Activated T-cell treated with anti-CD3 and anti-CD28 coated beads for 48 hours (primary cell): ENCODE measurements at regions not wholly inside any gene's neighbourhood (a gene's known extent, or its start where the extent isn't known, plus 50 kb on each side); places are given as distances from the start of the nearest gene placed in this dataset.
"Not testable (repeated sequence)": the region's sequence is repeated elsewhere in the genome, so short reads cannot be mapped to it uniquely, and the experiment has no call there.

Experiments
- DNase-seq: peaks from one replicate; pipeline ENCODE4 v3.0.0-alpha.2; 2020; ENCODE audit warnings: low read depth

DNA sequence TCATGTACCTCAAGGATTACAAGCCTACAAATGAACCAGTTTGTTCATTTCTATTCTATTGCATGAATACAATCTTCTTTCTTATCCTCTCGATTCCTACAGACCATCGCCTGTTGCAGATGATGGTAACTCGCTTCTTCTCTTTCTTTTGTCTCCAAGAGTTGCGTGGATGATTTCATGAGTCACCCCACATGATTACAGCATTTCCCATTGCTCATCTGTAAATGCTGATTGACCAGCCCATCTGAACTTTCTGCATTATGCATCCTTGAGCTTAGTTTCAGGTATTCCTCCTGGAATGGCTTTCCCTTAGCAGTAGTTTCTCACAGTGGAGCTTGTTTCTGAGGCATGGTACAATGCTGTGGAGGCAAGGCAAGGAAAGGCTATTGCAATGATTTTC lies 109.6 kb upstream of the TOPAZ1 start:
- DNase-seq: no peak

DNA sequence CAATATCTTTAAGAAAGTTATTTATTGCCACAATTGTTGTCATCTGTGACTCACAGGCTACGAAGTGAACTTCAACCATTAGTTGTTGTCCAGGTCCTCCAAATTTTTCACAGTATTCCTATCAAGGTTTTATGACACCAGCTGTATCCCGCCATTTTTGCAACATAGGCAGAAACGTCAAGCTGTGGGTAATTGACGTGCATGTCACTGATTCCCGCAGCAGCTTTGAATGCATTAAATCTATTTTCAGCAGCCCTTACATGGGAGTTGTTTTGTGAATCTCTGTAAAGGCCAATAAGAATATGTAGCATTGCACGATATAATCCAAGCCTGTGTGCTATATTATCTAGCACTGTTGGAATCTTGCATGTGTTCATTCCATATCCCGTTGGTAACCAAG lies 109.1 kb upstream of the TOPAZ1 start:
- no peak for DNase-seq

DNA sequence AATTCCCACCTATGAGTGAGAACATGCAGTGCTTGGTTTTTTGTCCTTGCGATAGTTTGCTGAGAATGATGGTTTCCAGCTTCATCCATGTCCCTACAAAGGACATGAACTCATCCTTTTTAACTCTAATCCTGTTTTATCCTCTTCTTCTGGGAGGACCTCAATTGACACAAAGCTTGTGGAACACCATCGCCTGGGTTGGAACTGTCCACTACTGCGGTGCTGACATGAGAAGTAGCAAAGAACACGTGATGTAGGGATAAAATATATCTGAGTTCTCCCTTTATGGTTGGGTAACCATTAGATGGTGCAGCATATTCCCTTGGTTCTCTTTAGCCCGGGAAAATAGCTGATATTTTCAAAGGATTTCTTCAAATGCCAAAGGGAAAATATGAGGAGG lies 105.3 kb upstream of the TOPAZ1 start:
- DNase-seq: no peak

DNA sequence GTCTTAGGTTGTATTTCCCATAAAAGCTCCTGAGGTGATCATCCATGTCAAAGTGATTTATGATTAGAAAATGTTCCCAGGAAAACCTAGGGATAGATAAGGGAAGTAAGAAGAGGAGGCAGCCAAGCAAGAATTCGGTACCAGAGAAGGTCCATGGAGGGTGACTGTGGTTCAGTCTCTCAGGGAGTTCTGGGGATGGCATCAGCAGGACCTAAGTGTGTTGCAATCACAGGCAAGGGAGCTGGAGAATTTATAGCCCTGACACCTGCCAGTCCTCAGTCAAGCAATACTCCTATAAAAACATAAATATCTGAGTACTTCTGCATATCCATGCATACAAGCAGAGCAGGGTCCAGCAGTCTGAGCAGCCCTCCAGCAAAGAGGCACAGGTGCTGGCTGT lies 95.6 kb upstream of the TOPAZ1 start:
- DNase-seq: no peak

DNA sequence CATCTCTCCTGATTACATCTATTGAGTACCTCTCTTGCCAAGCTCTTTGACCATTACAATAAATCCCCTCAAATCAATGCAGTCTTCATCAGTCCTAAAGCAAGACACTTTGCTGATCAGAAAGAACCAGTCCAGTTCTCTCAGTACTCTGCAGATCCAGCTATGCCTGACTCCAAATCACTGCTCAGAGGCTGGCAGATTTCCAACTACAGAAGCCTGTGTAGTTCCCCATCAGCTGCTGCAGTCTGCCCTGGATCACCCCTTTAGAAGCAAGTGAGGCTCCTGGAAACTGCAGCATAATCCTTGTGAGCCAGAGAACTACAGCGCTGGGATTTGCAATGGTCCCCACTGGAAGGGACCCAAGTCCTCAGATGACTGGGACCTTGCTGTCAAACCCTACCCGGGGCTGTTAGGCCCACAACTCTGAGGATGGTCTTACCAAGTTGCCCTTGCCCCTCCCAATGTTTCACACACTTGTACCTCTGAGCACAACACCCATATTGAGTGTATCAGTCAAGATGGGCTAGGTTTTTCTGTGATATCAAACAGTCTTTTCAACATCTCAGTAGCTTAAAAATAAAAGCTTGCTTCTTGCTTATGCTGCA lies 81.9 kb upstream of the TOPAZ1 start:
- DNase-seq: no peak

DNA sequence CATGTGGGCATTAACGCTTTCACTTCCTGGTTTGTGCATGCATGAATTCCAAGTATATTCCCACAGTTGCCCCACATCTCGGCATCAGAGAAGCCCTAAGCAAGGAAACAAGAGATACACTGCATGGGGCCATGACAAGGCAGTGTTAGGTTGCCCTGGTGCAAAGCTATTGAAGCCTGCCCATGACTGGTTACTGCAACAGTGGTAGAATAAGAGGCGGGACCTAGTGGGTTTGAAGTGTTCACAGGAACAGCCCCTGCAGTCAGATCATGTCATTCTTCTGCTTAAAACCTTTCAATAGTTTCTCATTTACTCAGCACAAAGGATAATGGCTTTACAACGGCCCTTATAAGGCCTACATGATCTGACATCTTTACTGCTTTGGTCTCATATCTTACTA lies 80.9 kb upstream of the TOPAZ1 start:
- no peak for DNase-seq

DNA sequence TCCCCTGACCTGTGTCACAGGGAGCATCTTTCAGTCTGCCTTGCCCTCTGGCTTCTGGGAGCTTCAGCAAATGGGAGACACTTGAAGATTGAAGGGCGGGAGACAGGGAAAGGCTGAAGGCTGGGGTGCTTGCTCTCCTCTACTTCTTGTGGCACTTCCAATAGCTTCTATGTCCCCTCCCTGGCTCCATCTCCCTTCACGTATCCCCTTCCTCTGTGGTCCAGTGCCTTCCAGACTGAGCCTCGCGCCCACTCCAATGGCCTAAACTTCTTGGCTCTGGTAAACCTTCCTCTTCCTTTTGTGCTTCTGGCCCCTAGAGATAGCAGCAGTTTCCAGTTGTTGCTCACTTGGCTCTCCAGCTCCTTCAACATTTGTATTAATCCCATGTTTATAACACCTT lies 69.8 kb upstream of the TOPAZ1 start:
- DNase-seq: no peak

DNA sequence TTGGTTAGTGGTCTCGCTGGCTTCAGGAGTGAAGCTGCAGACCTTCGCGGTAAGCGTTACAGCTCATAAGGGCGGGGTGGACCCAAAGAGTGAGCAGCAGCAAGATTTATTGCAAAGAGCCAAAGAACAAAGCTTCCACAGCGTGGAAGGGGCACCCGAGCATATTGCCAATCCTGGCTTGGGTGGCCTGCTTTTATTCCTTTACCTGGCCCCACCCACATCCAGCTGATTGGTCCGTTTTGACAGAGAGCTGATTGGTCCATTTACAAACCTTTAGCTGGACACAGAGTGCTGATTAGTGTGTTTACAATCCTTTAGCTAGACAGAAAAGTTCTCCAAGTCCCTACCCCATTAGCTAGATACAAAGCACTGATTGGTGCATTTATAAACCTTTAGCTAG lies 69.0 kb upstream of the TOPAZ1 start:
- not testable (repeated sequence) for DNase-seq

DNA sequence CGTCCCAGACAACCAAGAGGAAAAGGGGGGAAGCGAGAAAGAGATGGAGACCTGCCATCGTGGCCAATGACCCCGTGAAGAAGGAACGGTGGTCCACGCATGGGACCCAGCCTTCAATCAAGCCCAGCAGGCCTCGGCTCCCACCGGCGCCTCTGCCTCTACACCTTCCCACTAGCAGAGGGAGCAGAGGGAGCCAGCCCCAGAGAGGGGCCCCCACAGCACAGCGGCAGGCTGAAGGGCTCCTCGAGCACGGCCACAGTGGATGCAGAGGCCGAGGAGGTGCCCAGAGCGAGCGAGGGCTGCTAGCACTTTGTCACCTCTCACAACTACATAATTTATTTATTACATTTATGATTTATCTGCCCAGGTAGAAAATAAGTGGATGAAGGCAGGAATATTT lies 68.4 kb upstream of the TOPAZ1 start:
- no peak for DNase-seq

DNA sequence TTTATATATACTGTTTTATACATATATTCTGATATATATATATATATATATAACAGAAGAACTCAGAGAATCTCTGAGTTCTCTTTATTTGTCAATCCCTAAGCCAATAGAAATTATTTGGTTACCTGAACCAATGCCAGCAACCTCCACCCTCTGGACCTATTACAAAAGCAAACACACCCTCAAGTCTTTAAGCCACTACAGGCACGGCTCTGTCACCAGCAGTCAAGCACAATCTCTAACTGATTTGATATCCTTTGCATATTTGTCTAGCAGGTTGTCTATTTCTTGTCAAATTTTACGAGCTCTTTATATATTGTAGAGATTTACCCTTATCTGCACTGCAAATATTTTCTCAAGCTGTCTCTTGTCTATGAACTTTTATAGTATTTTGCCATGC lies 66.6 kb upstream of the TOPAZ1 start:
- no peak for DNase-seq

DNA sequence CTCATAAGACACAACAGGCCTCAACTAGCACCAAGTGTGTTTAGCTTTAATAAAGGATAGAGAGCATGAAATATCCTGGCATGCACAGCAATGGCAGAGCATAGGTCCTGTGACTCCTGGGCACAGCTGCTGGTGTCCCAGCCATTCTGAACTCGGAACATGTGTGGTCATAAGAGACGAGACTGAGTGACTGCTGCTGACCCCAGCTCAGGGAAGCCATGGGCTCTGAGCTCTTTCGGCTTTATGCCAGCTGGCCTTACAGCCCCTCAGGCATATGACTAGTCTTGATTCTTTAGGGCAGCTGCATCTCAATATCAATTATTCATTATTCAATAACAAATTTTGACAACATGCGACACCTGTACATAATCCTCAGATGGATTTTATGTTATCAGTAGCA lies 62.4 kb upstream of the TOPAZ1 start:
- DNase-seq: no peak

DNA sequence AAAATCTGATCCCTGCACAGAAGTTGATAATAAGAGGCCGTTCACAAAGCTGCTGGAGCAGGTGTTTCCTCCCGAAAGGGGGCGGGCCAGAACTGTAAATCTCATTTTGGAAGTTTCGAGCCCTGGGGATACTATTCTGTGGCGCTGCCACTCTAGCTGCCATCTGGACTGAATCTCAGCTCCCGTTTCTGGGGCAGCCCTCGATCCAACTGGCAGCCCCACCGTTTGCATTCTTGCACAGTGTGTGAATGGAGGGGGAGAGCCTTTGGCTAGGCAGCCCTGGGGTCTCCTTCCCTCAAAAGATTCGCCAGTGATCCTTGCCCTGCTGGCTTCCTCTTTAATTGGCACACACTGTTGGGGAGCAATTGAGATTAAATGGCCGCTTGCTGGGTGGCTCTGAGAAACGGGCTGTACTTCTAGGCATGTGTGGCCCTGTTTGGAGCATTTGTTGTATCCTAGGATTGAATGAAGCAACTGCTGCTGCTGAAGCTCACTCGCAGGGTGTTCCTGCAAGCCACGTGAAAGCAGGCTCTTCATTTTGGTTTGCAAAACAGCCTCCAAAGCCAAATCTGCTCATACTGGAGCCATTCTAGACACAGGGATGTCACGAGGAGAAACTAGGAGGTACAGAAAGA lies 57.2 kb upstream of the TOPAZ1 start:
- no peak for DNase-seq

DNA sequence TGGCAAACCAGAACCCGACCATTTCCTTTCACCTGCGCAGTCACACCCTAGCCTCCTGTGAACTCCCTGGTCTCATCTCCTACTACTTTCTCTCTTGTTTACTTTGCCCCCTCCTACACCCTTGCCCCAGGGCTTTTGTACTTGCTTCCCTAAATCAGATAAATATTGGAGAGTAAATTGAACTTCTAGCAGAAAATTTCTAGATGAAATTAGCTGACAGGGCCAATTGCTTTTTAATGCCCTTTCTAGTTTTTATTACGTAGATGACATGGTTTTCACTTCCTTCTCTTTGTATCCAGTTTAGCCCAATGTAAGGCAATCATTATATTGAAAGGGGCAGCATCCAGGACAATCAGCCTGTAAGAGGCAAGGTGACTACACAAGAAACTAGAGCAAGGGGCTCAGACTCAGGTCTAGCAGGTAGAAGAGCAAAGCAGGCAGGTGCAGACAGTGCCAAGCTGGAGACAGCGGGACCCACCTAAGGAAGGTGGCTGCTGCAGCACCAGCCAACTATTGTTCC lies 56.2 kb upstream of the TOPAZ1 start:
- DNase-seq: no peak

DNA sequence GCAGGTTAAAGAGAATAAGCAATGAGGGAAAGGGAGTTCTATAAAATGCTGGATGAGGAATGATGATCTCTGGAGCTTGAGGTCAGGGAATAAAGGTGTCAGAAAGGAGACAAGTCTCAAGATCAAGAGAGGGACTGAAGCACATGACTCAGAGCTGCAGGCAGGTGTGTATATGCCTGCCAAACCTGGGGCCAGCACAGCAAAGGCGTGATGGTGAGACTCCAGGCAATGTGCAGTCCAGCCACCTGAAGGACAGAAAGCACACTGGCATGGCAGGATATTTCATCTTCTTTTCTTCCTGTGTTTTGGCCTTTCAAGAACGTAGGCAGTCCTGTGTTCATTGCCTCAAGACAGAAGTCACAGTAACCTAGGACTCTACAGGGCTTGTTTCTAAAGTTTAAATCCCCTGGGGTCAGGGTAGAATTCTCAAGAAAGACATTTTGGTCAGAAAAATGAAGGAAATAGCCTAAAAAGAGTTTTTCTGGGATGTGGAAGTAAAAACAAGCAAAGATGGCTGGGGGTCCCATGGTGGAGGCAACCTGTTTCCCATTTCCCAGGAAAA lies 55.5 kb upstream of the TOPAZ1 start:
- no peak for DNase-seq

DNA sequence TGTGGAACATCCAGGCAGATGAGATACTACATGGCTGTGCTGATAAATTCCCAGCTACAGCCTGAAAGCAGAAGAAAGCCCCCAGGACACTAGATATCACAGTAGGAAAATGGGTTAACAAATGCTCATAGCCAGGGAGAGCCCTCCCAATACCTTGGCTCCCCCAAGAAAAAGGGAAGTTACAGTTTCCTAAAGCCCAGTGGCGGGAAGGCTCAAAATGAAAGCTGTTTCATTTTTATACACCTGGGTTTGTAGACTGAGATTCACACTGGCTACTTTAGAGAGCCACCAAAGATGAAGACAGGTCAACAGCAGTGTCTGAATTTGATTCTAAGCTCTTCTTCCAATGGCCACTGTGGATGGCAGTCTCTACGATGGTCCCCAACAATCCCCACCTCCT lies 55.0 kb upstream of the TOPAZ1 start:
- DNase-seq: no peak
